ENCODE measurements at regions not wholly inside any gene's neighbourhood (a gene's known extent, or its start where the extent isn't known, plus 50 kb on each side); places are given as distances from the start of the nearest gene placed in this dataset.

DNA sequence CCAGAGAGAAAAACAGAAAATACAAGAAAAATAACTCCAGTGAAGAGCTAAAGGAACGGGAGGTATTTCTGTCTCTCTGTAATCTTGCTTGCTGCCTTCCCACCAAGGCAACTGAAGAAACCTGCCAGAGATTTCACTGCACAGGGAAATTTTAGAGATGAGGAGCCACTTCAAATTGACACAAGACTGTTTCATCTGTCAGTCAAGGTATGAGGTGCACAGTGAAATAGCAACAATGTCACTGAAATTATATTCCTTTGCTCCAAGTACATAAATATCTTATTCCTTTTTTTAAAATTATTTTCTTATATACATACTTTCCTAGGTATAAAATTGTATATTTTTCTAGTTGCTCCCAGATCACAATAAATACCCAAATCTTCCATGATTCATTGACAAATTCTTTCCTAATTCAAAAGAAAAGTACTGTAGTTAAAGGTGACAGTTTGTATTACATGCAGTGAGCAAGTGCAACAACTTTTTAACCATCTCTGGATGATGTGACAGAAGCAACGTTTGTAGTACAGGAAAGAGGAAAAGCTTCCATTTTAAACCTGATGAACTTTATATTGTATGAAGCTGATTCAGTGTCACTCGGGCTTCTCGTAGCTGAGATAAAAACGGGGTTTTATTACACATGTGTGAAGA, 563.4 kb downstream of the TUSC7 start (continued):
- TF ChIP-seq, protein P1, sequence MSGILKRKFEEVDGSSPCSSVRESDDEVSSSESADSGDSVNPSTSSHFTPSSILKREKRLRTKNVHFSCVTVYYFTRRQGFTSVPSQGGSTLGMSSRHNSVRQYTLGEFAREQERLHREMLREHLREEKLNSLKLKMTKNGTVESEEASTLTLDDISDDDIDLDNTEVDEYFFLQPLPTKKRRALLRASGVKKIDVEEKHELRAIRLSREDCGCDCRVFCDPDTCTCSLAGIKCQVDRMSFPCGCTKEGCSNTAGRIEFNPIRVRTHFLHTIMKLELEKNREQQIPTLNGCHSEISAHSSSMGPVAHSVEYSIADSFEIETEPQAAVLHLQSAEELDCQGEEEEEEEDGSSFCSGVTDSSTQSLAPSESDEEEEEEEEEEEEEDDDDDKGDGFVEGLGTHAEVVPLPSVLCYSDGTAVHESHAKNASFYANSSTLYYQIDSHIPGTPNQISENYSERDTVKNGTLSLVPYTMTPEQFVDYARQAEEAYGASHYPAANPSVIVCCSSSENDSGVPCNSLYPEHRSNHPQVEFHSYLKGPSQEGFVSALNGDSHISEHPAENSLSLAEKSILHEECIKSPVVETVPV (CRISPR knock-in tag; IDR thresholded peaks at IDR 0.05), result no peak
- TF ChIP-seq ZFP30 (CRISPR knock-in tag; IDR thresholded peaks at IDR 0.05) (no peak), ZNF565 (CRISPR knock-in tag; conservative IDR thresholded peaks at IDR 0.05; ENCODE audit: low read depth) (no peak), OSR1 (CRISPR knock-in tag; IDR thresholded peaks at IDR 0.05) (no peak), TCF4 (CRISPR knock-in tag; IDR thresholded peaks at IDR 0.05; ENCODE audit: borderline replicate concordance) (no peak), ZNF8 (CRISPR knock-in tag; IDR thresholded peaks at IDR 0.05) (no peak), ISL1 (CRISPR knock-in tag; IDR thresholded peaks at IDR 0.05) (no peak)

DNA sequence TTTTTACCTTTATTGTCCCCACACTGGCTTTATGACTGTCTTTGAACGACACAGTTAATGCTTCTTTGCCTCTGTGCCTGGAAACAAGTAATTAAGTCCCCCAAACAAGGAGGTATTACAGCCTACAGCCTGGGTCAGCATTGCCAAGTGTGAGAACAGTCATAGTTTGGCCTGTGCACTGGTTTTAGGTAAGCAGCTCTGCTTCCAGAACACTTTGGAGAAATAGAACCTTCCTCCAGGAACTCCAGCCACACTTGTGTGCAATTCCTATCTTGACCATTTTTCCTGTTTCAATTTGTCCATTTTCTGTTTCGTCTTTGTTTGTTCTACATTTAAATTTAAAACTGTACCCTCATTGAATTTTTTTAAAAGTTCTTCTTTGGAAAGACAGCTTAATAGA, 568.2 kb downstream of the TUSC7 start:
- no peak for ATAC-seq
- no peak for TF ChIP-seq ZFP30 (CRISPR knock-in tag; IDR thresholded peaks at IDR 0.05)
- TF ChIP-seq, protein P1 (CRISPR knock-in tag; IDR thresholded peaks at IDR 0.05), result no peak
- no peak for TF ChIP-seq ZNF8 (CRISPR knock-in tag; IDR thresholded peaks at IDR 0.05)
- no peak for TF ChIP-seq ISL1 (CRISPR knock-in tag; IDR thresholded peaks at IDR 0.05)
- TF ChIP-seq PPARA (CRISPR knock-in tag; IDR thresholded peaks at IDR 0.05; ENCODE audit: borderline replicate concordance), result no peak
- no peak for TF ChIP-seq ZNF565 (CRISPR knock-in tag; conservative IDR thresholded peaks at IDR 0.05; ENCODE audit: low read depth)
- TF ChIP-seq RARB (CRISPR knock-in tag; IDR thresholded peaks at IDR 0.05), result no peak
- TF ChIP-seq TCF4 (CRISPR knock-in tag; IDR thresholded peaks at IDR 0.05; ENCODE audit: borderline replicate concordance), result no peak
- no peak for TF ChIP-seq ESRRG (CRISPR knock-in tag; IDR thresholded peaks at IDR 0.05)

DNA sequence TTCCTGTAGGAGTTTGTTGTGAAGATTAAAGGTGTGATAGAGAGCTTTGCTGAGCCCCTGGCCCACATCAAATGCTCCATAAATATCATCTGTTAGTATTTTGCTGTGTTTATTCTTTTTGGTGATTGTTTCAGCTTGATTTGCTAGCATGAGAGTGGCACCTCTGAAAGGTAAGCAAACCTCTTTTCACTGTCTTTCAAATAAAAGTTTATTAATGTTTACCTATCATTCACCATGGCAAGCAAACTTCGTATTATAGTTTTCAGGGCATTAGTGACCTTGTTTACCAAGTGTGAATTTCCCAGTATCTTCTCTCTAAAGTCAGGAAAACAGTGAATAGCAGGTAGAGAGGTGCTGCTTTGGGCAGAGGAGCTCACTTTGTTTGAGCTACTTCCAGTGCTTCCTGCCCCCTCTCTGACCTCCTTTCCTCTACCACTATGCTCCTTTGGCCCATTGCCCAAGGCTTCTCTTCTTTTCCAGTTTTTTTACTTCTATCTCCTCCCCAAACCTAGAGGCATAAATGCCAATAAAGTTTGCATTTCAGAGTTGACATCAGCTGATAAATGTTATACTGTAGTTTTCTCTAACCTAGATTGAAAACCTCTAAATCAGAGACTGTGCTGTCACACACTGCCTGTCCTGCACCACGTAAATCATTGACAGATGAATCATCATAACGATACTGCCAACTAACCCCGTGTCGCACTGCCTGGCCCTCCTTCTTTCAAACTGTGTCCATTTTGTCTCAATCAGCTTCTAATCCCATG, 569.0 kb downstream of the TUSC7 start:
- ATAC-seq, result peak; percentile 88
- TF ChIP-seq TCF4 (CRISPR knock-in tag; IDR thresholded peaks at IDR 0.05; ENCODE audit: borderline replicate concordance), result no peak
- TF ChIP-seq SNAI2 (CRISPR knock-in tag; IDR thresholded peaks at IDR 0.05), result no peak
- no peak for TF ChIP-seq GLIS3 (CRISPR knock-in tag; IDR thresholded peaks at IDR 0.05)
- TF ChIP-seq, protein P2, sequence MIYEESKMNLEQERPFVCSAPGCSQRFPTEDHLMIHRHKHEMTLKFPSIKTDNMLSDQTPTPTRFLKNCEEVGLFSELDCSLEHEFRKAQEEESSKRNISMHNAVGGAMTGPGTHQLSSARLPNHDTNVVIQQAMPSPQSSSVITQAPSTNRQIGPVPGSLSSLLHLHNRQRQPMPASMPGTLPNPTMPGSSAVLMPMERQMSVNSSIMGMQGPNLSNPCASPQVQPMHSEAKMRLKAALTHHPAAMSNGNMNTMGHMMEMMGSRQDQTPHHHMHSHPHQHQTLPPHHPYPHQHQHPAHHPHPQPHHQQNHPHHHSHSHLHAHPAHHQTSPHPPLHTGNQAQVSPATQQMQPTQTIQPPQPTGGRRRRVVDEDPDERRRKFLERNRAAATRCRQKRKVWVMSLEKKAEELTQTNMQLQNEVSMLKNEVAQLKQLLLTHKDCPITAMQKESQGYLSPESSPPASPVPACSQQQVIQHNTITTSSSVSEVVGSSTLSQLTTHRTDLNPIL (CRISPR knock-in tag; IDR thresholded peaks at IDR 0.05; ENCODE audit: low read depth), result 0 out of 2 replicates have a peak, but pooled peaks have one; percentile 37
- TF ChIP-seq RARB (CRISPR knock-in tag; IDR thresholded peaks at IDR 0.05), result no peak
- no peak for TF ChIP-seq ZNF565 (CRISPR knock-in tag; conservative IDR thresholded peaks at IDR 0.05; ENCODE audit: low read depth)
- TF ChIP-seq, protein P1 (CRISPR knock-in tag; IDR thresholded peaks at IDR 0.05), result 0 out of 2 replicates have a peak, but pooled peaks have one; percentile 41
- peak; percentile 50; the same call in 1 of the 2 replicates for TF ChIP-seq ISL1 (CRISPR knock-in tag; IDR thresholded peaks at IDR 0.05)
- TF ChIP-seq, protein P3, sequence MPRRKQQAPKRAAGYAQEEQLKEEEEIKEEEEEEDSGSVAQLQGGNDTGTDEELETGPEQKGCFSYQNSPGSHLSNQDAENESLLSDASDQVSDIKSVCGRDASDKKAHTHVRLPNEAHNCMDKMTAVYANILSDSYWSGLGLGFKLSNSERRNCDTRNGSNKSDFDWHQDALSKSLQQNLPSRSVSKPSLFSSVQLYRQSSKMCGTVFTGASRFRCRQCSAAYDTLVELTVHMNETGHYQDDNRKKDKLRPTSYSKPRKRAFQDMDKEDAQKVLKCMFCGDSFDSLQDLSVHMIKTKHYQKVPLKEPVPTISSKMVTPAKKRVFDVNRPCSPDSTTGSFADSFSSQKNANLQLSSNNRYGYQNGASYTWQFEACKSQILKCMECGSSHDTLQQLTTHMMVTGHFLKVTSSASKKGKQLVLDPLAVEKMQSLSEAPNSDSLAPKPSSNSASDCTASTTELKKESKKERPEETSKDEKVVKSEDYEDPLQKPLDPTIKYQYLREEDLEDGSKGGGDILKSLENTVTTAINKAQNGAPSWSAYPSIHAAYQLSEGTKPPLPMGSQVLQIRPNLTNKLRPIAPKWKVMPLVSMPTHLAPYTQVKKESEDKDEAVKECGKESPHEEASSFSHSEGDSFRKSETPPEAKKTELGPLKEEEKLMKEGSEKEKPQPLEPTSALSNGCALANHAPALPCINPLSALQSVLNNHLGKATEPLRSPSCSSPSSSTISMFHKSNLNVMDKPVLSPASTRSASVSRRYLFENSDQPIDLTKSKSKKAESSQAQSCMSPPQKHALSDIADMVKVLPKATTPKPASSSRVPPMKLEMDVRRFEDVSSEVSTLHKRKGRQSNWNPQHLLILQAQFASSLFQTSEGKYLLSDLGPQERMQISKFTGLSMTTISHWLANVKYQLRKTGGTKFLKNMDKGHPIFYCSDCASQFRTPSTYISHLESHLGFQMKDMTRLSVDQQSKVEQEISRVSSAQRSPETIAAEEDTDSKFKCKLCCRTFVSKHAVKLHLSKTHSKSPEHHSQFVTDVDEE (CRISPR knock-in tag; IDR thresholded peaks at IDR 0.05), result peak; percentile 83; the same call in 1 of the 2 replicates
- TF ChIP-seq OSR1 (CRISPR knock-in tag; IDR thresholded peaks at IDR 0.05), result no peak
- no peak for TF ChIP-seq PPARA (CRISPR knock-in tag; IDR thresholded peaks at IDR 0.05; ENCODE audit: borderline replicate concordance)
- no peak for TF ChIP-seq BACH2 (CRISPR knock-in tag; IDR thresholded peaks at IDR 0.05; ENCODE audit: borderline replicate concordance)
- TF ChIP-seq ZC3H10 (CRISPR knock-in tag; IDR thresholded peaks at IDR 0.05), result no peak
- TF ChIP-seq ZFP30 (CRISPR knock-in tag; IDR thresholded peaks at IDR 0.05), result no peak
- TF ChIP-seq CSDC2 (CRISPR knock-in tag; IDR thresholded peaks at IDR 0.05), result no peak
- TF ChIP-seq TOX (CRISPR knock-in tag; IDR thresholded peaks at IDR 0.05; ENCODE audit: borderline replicate concordance), result 0 out of 2 replicates have a peak, but pooled peaks have one; percentile 49
- no peak for TF ChIP-seq POU6F1 (CRISPR knock-in tag; IDR thresholded peaks at IDR 0.05; ENCODE audit: borderline replicate concordance, low read depth)
- TF ChIP-seq ARNTL (CRISPR knock-in tag; IDR thresholded peaks at IDR 0.05; ENCODE audit: borderline replicate concordance, low read depth), result no peak
- no peak for TF ChIP-seq ZNF8 (CRISPR knock-in tag; IDR thresholded peaks at IDR 0.05)
- no peak for TF ChIP-seq ZNF70 (CRISPR knock-in tag; IDR thresholded peaks at IDR 0.05)

All from SK-N-SH treated with all-trans-retinoic acid at 6 μM for 48 hours (cell line).